Spleen (tissue), 11 donors: ENCODE measurements at regions not wholly inside any gene's neighbourhood (a gene's known extent, or its start where the extent isn't known, plus 50 kb on each side); places are given as distances from the start of the nearest gene placed in this dataset.

Experiments used
- DNase-seq: peaks from one replicate; pipeline ENCODE4 v3.0.0-alpha.2; 2020
- H3K27ac ChIP-seq, 8 donors: fragments of 200-600 bp; sonication (generic) in 7 of 8; 1 replicate in 4 of 8; 2 replicates in 4 of 8; pipeline versions ENCODE4 v1.5.0 to v1.8.0; 2016 to 2021; ENCODE audit warnings: inconsistent platforms in 4 of 8, mild to moderate bottlenecking in 4 of 8, moderate library complexity in 1 of 8
- H3K27me3 ChIP-seq, 7 donors: fragments of 200-600 bp; sonication (generic) in 6 of 7; replicated peaks in 1 of 7; 1 replicate in 4 of 7; 2 replicates in 3 of 7; pipeline versions ENCODE4 v1.5.0 to v1.8.0; 2016 to 2021; ENCODE audit warnings: inconsistent platforms in 3 of 7, mild to moderate bottlenecking in 1 of 7
- H3K36me3 ChIP-seq, 6 donors: fragments of 200-600 bp; sonication (generic) in 5 of 6; 1 replicate in 4 of 6; 2 replicates in 2 of 6; pipeline versions ENCODE4 v1.5.0 to v1.8.0; 2016 to 2021; ENCODE audit warnings: inconsistent platforms in 2 of 6
- H3K4me1 ChIP-seq, 6 donors: fragments of 200-600 bp; sonication (generic) in 5 of 6; 1 replicate in 3 of 6; 2 replicates in 3 of 6; pipeline versions ENCODE4 v1.5.0 to v1.8.0; 2016 to 2021; ENCODE audit warnings: inconsistent platforms in 3 of 6
- H3K4me3 ChIP-seq, 8 donors: fragments of 200-600 bp; sonication (generic) in 7 of 8; 1 replicate in 4 of 8; 2 replicates in 4 of 8; pipeline versions ENCODE4 v1.5.0 to v1.8.0; 2016 to 2021; ENCODE audit warnings: inconsistent platforms in 4 of 8, mild to moderate bottlenecking in 4 of 8, moderate library complexity in 2 of 8
- H3K9me3 ChIP-seq, 8 donors: fragments of 200-600 bp; sonication (generic) in 7 of 8; 1 replicate in 4 of 8; 2 replicates in 4 of 8; pipeline versions ENCODE4 v1.5.0 to v1.8.0; 2016 to 2021; ENCODE audit warnings: inconsistent platforms in 4 of 8
- CTCF ChIP-seq, 11 experiments: fragments of 200-600 bp in 7 of 11; fragments of 450-650 bp in 4 of 11; sonication (generic) in 4 of 11; IDR thresholded peaks in 8 of 11; conservative IDR thresholded peaks in 3 of 11; 1 replicate in 7 of 11; 2 replicates in 4 of 11; pipeline versions ENCODE4 v1.4.0 to v1.8.0; 2016 to 2021; ENCODE audit warnings: antibody characterized with exemption in 11 of 11, inconsistent platforms in 4 of 11, mild to moderate bottlenecking in 1 of 11
- POLR2A ChIP-seq, 3 donors: fragments of 450-650 bp; IDR thresholded peaks; one replicate each; pipeline ENCODE4 v1.5.1; 2017; ENCODE audit warnings: antibody characterized with exemption in 3 of 3, mild to moderate bottlenecking in 1 of 3
- POLR2AphosphoS5 ChIP-seq, 3 donors: sonication (generic); formaldehyde crosslinking; IDR thresholded peaks; one replicate each; pipeline ENCODE4 v1.5.1; 2017; ENCODE audit warnings: antibody characterized with exemption in 3 of 3
- WGBS, 5 donors: extraction: QIAGEN DNeasy Blood & Tissue Kit in 3 of 5; methylation state at CpG; one replicate each; pipeline versions ENCODE4 v1.1.5 to v1.1.7; 2013 to 2018; 5-methylcytosine and 5-hydroxymethylcytosine counted together
- intact Hi-C: fragments of 100-400 bp; cut with DNase I; formaldehyde crosslinking; loops from one replicate; pipeline ENCODE4 v1.15.0; 2023; ENCODE audit warnings: low total_unique reads
- donor health status: healthy with polysubstance abuse.
- donor health status: DM: no; HTN: no; CAD: no; lungs with moderate emphysema.
- donor health status: DM: no; HTN: no; CAD: no.
- donor health status: Bipolar disorder and iron deficiency.
- donor health status: healthy.
- donor health status: DM: no; HTN: no; CAD: no.
- donor health status: DM: yes; HTN: yes; CAD: no.

- Histone ChIP-seq H3K9me3 (no peaks in the 10 kb centered on the region), H3K4me1 (peaks cover 0 to 31% (median 15%) of the 10 kb centered on the region in 6 donors), H3K36me3 (no peaks in the 10 kb centered on the region), H3K4me3 (no peak overlapping the region), H3K27me3 (peaks cover 0 to 21% (median 0%) of the 10 kb centered on the region in 7 donors), H3K27ac (no peak overlapping the region)
- intact Hi-C loops: no loop called here
- DNase-seq: no peak
- 64 to 89% (median 79%) methylated on average over 4 of the region's 4 CpGs for WGBS, 5 donors
- TF ChIP-seq CTCF (IDR thresholded peaks at IDR 0.05 in 8 of 11, conservative IDR thresholded peaks at IDR 0.05 in 3 of 11) (no peak), POLR2A (IDR thresholded peaks at IDR 0.05) (no peak), POLR2AphosphoS5 (IDR thresholded peaks at IDR 0.05) (no peak)
Measured at GRCh38 chr13:29937841-29938240, 87.4 kb upstream of the UBL3 start.

GRCh38 chr13:29937379-29937778 lies 87.0 kb upstream of the UBL3 start:
- DNase-seq: no peak
- Histone ChIP-seq H3K4me3 (no peak overlapping the region), H3K9me3 (no peaks in the 10 kb centered on the region), H3K36me3 (no peaks in the 10 kb centered on the region), H3K27me3 (peaks cover 0 to 21% (median 0%) of the 10 kb centered on the region in 7 donors), H3K4me1 (peaks cover 0 to 31% (median 15%) of the 10 kb centered on the region in 6 donors), H3K27ac (peak overlapping the region in 1 of 8 donors; percentile 53)
- no peak for TF ChIP-seq CTCF (IDR thresholded peaks at IDR 0.05 in 8 of 11, conservative IDR thresholded peaks at IDR 0.05 in 3 of 11)
- TF ChIP-seq POLR2AphosphoS5 (IDR thresholded peaks at IDR 0.05): no peak
- TF ChIP-seq POLR2A (IDR thresholded peaks at IDR 0.05): no peak
- WGBS, 5 donors: 84 to 98% (median 94%) methylated on average over 12 of the region's 12 CpGs
- intact Hi-C loops: no loop called here

- Histone ChIP-seq H3K4me3 (no peak overlapping the region), H3K27ac (peak overlapping the region in 3 of 8 donors; percentile 58 to 74 (median 73)), H3K36me3 (no peaks in the 10 kb centered on the region), H3K9me3 (no peaks in the 10 kb centered on the region), H3K27me3 (peaks cover 0 to 21% (median 0%) of the 10 kb centered on the region in 7 donors), H3K4me1 (peaks cover 0 to 31% (median 15%) of the 10 kb centered on the region in 6 donors)
- intact Hi-C loops: no loop called here
- WGBS, 5 donors: 66 to 82% (median 77%) methylated on average over 1 of the region's 1 CpG
- no peak for DNase-seq
- TF ChIP-seq POLR2A (IDR thresholded peaks at IDR 0.05) (no peak), CTCF (IDR thresholded peaks at IDR 0.05 in 8 of 11, conservative IDR thresholded peaks at IDR 0.05 in 3 of 11) (no peak), POLR2AphosphoS5 (IDR thresholded peaks at IDR 0.05) (no peak)
Measured at GRCh38 chr13:29936956-29937355, 86.5 kb upstream of the UBL3 start.

GRCh38 chr13:29936051-29936813 lies 85.8 kb upstream of the UBL3 start:
- H3K4me1 ChIP-seq: peaks cover 0 to 31% (median 15%) of the 10 kb centered on the region in 6 donors
- peak overlapping the region in 6 of 8 donors; percentile 26 to 74 (median 58) for H3K27ac ChIP-seq
- H3K9me3 ChIP-seq: no peaks in the 10 kb centered on the region
- H3K36me3 ChIP-seq: no peaks in the 10 kb centered on the region
- peak overlapping the region in 5 of 8 donors; percentile 11 to 60 (median 21) for H3K4me3 ChIP-seq
- DNase-seq: peak; percentile 75
- intact Hi-C loops: no loop called here
- peaks cover 0 to 21% (median 0%) of the 10 kb centered on the region in 7 donors for H3K27me3 ChIP-seq
- WGBS, 5 donors: 14 to 29% (median 21%) methylated on average over 13 of the region's 13 CpGs
- TF ChIP-seq POLR2A (IDR thresholded peaks at IDR 0.05) (no peak), CTCF (IDR thresholded peaks at IDR 0.05 in 8 of 11, conservative IDR thresholded peaks at IDR 0.05 in 3 of 11) (no peak), POLR2AphosphoS5 (IDR thresholded peaks at IDR 0.05) (no peak)
